GM12874 (cell line): ENCODE measurements at regions not wholly inside any gene's neighbourhood (a gene's known extent, or its start where the extent isn't known, plus 50 kb on each side); places are given as distances from the start of the nearest gene placed in this dataset.

Experiments used
- CTCF ChIP-seq: IDR thresholded peaks from 2 replicates; pipeline ENCODE4 v1.5.1; 2011; ENCODE audit warnings: low read depth, mild to moderate bottlenecking, control low read depth, low read length, moderate library complexity; ENCODE audit not compliant: insufficient read depth

- TF ChIP-seq CTCF: no peak
These were observed 448.1 kb upstream of the PODXL start for GRCh38 chr7:132004529-132004928.

GRCh38 chr7:132002343-132002968 is 446.0 kb upstream of the PODXL start:
- no peak for TF ChIP-seq CTCF

- no peak for TF ChIP-seq CTCF
These were observed 444.7 kb upstream of the PODXL start for GRCh38 chr7:132001146-132001545.

GRCh38 chr7:131999193-131999592 is 442.8 kb upstream of the PODXL start:
- no peak for TF ChIP-seq CTCF

- no peak for TF ChIP-seq CTCF
These were observed 438.9 kb upstream of the PODXL start for GRCh38 chr7:131995324-131995723.

GRCh38 chr7:131976411-131976810 is 420.0 kb upstream of the PODXL start:
- TF ChIP-seq CTCF: no peak

GRCh38 chr7:131974671-131975070 is 418.2 kb upstream of the PODXL start:
- no peak for TF ChIP-seq CTCF
